Peyer's patch (tissue), 4 donors: ENCODE measurements at regions not wholly inside any gene's neighbourhood (a gene's known extent, or its start where the extent isn't known, plus 50 kb on each side); places are given as distances from the start of the nearest gene placed in this dataset.

ENCODE experiments used
- CTCF ChIP-seq, 6 experiments: fragments of 450-650 bp in 4 of 6; fragments of 200-600 bp in 2 of 6; sonication (generic) in 1 of 6; IDR thresholded peaks; one replicate each; pipeline ENCODE4 v1.5.1; 2017 to 2019; ENCODE audit warnings: antibody characterized with exemption in 6 of 6, mild to moderate bottlenecking in 3 of 6, moderate library complexity in 1 of 6
- POLR2A ChIP-seq, 2 donors: fragments of 450-650 bp; IDR thresholded peaks; one replicate each; pipeline ENCODE4 v1.5.1; 2017; ENCODE audit warnings: antibody characterized with exemption in 2 of 2, mild to moderate bottlenecking in 2 of 2, moderate library complexity in 2 of 2

GRCh38 chr4:83709627-83710026, 173.7 kb downstream of the GPAT3 start:
- TF ChIP-seq POLR2A (IDR thresholded peaks at IDR 0.05) (no peak), CTCF (IDR thresholded peaks at IDR 0.05) (no peak)
